ENCODE measurements at regions not wholly inside any gene's neighbourhood (a gene's known extent, or its start where the extent isn't known, plus 50 kb on each side); places are given as distances from the start of the nearest gene placed in this dataset.

- H3K4me3 ChIP-seq (ENCODE audit: low read depth, low read length), result no peak overlapping the region
- no peak for TF ChIP-seq CTCF (IDR thresholded peaks at IDR 0.05; ENCODE audit: low read depth, low read length)
Observed at GRCh38 chr6:112745765-112746164, 398.6 kb downstream of the RFPL4B start.

GRCh38 chr6:112749673-112750072 lies 402.5 kb downstream of the RFPL4B start:
- H3K4me3 ChIP-seq (ENCODE audit: low read depth, low read length), result no peak overlapping the region
- no peak for TF ChIP-seq CTCF (IDR thresholded peaks at IDR 0.05; ENCODE audit: low read depth, low read length)

GRCh38 chr6:112752305-112752704 lies 405.2 kb downstream of the RFPL4B start:
- H3K4me3 ChIP-seq (ENCODE audit: low read depth, low read length), result no peak overlapping the region
- no peak for TF ChIP-seq CTCF (IDR thresholded peaks at IDR 0.05; ENCODE audit: low read depth, low read length)

- H3K4me3 ChIP-seq (ENCODE audit: low read depth, low read length), result no peak overlapping the region
- TF ChIP-seq CTCF (IDR thresholded peaks at IDR 0.05; ENCODE audit: low read depth, low read length), result no peak
Observed at GRCh38 chr6:112752791-112753190, 405.7 kb downstream of the RFPL4B start.

- TF ChIP-seq CTCF (IDR thresholded peaks at IDR 0.05; ENCODE audit: low read depth, low read length), result no peak
- no peak overlapping the region for H3K4me3 ChIP-seq (ENCODE audit: low read depth, low read length)
Observed at GRCh38 chr6:112760831-112761230, 413.7 kb downstream of the RFPL4B start.

- no peak for TF ChIP-seq CTCF (IDR thresholded peaks at IDR 0.05; ENCODE audit: low read depth, low read length)
- no peak overlapping the region for H3K4me3 ChIP-seq (ENCODE audit: low read depth, low read length)
Observed at GRCh38 chr6:112761740-112762139, 414.6 kb downstream of the RFPL4B start.

- TF ChIP-seq CTCF (IDR thresholded peaks at IDR 0.05; ENCODE audit: low read depth, low read length), result no peak
- no peak overlapping the region for H3K4me3 ChIP-seq (ENCODE audit: low read depth, low read length)
Observed at GRCh38 chr6:112764377-112764776, 417.2 kb downstream of the RFPL4B start.
